Vagina (tissue), 2 donors: ENCODE measurements at regions not wholly inside any gene's neighbourhood (a gene's known extent, or its start where the extent isn't known, plus 50 kb on each side); places are given as distances from the start of the nearest gene placed in this dataset.

ENCODE experiments used
- POLR2A ChIP-seq, 2 donors: fragments of 450-650 bp; IDR thresholded peaks; one replicate each; pipeline ENCODE4 v1.6.1; 2017; ENCODE audit warnings: antibody characterized with exemption in 2 of 2, mild to moderate bottlenecking in 2 of 2, moderate library complexity in 2 of 2
- POLR2AphosphoS5 ChIP-seq, 2 donors: sonication (generic); formaldehyde crosslinking; IDR thresholded peaks; one replicate each; pipeline ENCODE4 v1.9.0; 2017; ENCODE audit warnings: antibody characterized with exemption in 2 of 2, mild to moderate bottlenecking in 2 of 2, low read depth in 1 of 2; ENCODE audit not compliant: insufficient read depth in 1 of 2
- TF ChIP-seq, protein P1 (sequence below), 3 experiments: fragments of 450-650 bp in 2 of 3; fragments of 200-600 bp in 1 of 3; sonication (generic) in 1 of 3; IDR thresholded peaks; one replicate each; pipeline ENCODE4 v1.5.1; 2017 to 2019; ENCODE audit warnings: antibody characterized with exemption in 3 of 3, mild to moderate bottlenecking in 2 of 3, moderate library complexity in 2 of 3

DNA sequence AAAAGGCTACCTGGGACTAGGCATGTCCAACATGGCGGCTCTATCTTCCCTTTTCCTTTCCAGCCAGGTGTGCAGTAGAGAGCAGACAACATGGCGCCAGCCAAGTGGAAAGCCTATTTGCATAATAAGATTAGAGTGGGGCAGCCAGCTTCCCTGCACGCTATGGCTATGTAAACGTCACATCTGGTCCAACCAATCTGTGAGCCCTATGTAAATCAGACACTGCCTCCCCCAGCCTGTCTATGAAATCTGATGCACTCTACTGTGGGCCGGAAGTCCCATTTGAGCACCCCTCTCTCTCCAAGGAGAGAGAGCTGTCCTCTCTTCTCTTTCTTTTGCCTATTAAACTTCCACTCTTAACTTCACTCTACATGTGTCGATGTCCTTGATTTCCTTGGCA lies 984.9 kb upstream of the AUTS2 start:
- no peak for TF ChIP-seq POLR2A (IDR thresholded peaks at IDR 0.05)
- TF ChIP-seq, protein P1, sequence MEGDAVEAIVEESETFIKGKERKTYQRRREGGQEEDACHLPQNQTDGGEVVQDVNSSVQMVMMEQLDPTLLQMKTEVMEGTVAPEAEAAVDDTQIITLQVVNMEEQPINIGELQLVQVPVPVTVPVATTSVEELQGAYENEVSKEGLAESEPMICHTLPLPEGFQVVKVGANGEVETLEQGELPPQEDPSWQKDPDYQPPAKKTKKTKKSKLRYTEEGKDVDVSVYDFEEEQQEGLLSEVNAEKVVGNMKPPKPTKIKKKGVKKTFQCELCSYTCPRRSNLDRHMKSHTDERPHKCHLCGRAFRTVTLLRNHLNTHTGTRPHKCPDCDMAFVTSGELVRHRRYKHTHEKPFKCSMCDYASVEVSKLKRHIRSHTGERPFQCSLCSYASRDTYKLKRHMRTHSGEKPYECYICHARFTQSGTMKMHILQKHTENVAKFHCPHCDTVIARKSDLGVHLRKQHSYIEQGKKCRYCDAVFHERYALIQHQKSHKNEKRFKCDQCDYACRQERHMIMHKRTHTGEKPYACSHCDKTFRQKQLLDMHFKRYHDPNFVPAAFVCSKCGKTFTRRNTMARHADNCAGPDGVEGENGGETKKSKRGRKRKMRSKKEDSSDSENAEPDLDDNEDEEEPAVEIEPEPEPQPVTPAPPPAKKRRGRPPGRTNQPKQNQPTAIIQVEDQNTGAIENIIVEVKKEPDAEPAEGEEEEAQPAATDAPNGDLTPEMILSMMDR (IDR thresholded peaks at IDR 0.05) = no peak
- no peak for TF ChIP-seq POLR2AphosphoS5 (IDR thresholded peaks at IDR 0.05; ENCODE audit: insufficient read depth in 1 of 2, low read depth in 1 of 2)
